IPS DF 4.7 (cell line): ENCODE measurements at regions not wholly inside any gene's neighbourhood (a gene's known extent, or its start where the extent isn't known, plus 50 kb on each side); places are given as distances from the start of the nearest gene placed in this dataset.
"Not testable (repeated sequence)": the region's sequence is repeated elsewhere in the genome, so short reads cannot be mapped to it uniquely, and the experiment has no call there.

Experiments used
- DNase-seq: peaks from one replicate; pipeline ENCODE4 v3.0.0-alpha.2; 2013; ENCODE audit warnings: low spot score; ENCODE audit errors: extremely low read depth

DNA sequence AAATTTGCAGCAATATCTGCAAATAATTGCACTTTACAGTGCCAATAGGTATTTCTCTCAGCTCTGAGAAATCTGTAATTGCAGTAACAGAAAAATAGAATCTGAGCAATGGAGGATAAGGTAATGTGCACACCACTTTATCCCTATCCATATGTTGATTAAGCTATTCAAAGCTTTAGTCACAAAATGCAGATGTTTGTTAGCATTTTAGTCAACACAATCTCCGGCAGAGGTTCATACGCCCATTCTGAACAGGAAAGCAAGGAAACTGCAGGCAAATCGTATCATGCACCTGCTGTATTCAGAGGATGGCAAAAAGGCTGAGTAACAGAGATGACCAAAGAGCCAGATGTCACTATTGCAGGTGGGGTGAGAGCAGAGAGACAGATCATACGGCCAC, 566.2 kb upstream of the CDH2 start:
- DNase-seq, result no peak

DNA sequence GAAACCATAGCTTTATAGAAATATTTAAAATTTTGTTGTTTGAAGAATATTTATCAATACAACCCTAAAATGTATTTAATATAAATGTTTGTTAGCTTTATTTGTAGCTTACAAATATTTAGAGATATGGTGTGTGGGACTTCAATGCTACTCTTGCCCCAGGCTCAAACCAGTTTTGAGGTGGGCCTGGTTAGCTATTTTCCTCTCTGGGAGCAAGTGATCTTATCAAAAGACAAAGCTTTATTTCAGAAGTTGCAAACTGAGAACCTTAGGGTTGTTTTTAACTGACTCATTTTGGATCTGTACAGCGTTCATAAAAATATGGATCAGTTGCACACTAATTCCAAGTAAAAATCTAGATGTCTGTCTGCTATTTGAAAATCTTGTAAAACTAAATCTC, 563.6 kb upstream of the CDH2 start:
- no peak for DNase-seq

DNA sequence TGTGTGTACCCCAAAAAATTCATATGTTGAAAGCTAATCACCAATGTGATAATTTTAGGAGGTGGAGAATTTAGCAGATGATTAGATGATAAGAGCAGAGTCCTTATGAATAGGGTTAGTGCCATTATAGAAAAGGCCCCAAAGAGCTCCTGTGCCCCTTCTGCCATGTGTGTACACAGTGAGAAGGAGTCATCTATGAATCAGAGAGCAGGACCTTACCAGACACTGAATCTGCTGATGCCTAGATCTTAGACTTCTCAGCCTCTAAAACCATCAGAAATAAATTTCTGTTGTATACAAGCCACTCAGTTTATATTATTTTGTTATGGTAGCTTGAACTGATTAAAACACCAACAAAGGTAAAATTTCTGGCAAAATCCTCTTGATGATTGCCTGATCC, 560.0 kb upstream of the CDH2 start:
- no peak for DNase-seq

DNA sequence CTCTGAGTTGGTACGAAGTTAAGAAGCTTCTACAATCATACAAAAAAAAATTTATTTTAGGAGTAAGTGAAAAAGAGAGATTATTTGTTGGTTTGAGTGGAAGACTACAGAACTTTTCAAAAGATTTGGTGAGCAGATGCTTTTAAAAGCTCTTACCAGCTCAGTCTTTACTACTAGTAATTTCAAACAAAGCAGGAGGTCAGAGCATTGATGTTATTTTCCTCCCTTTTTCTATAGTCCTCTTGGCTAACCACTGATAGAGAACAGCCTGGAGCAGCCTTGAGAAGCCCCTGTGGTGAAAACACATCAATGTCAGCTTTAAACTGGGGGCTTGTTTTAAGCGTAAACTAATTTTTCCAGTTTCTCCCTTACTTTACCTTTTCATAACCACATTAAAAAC, 559.3 kb upstream of the CDH2 start:
- DNase-seq, result no peak

DNA sequence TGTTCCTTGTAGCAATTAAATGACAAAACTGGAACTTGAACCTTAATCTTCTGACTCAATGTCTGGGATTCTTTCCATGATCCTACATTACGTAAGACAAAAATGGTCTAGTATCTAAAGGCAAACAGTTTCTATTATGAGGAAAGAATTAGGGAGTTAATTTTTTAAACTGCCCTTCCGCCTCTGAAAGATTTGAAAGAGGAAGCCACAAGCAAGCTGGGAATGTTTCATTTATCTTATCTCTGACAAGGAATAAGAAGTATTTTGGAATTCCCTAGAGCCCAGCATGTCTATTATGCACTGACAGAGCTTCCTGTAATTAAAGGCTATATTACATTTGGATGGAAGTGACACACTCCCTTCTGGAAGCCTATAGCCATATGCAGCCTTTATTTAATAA, 558.8 kb upstream of the CDH2 start:
- no peak for DNase-seq

DNA sequence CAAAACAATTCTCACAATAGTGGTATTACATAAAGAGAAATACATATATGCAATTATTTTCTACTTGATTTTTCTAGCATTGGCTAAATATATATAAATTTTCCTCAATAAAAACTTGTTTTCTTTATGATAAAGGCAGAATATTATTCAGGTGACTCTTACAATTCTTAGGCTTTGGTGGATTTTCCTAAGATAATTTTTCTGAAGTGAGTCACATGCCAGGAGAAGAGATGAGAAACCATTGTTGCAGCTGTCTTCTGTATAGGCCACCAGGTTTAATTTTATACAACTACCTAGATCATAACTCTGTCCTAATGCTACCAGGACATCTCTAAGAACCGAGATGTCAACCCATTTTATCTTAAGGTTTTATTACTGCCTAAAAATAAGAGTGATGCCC, 552.4 kb upstream of the CDH2 start:
- DNase-seq, result no peak

DNA sequence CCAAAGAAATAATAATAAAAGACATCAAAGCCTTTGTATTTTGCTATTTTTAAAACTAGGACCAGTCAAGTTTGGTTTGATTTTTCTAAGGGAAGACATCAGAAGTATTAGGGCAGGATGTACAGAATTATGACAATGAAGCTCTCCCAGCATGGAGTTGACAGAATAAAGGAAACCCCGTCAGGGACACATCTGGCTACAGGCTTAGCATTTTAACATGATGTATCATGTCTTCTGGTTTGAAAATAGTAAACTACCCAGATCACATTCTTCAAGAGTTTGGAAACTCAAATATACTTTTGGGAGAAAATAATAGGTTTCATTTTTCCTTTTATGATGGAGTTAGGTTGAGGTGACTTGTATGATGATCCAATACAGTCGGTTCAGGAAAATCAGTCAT, 552.0 kb upstream of the CDH2 start:
- DNase-seq, result no peak

DNA sequence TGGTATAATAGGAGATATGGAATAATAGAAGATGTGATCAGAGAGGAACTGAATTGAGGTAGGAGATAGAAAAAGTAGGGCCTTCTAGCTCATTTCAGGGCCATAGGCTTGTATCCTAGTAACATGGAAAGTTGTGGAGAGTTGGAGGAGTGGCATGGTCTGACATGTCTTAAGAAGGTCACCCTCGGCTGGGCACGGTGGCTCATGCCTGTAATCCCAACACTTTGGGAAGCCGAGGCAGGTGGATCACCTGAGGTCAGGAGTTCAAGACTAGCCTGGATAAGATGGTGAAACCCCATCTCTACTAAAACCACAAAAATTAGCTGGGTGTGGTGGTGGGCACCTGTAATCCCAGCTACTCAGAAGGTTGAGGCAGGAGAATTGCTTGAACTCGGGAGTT, 550.3 kb upstream of the CDH2 start:
- not testable (repeated sequence) for DNase-seq

DNA sequence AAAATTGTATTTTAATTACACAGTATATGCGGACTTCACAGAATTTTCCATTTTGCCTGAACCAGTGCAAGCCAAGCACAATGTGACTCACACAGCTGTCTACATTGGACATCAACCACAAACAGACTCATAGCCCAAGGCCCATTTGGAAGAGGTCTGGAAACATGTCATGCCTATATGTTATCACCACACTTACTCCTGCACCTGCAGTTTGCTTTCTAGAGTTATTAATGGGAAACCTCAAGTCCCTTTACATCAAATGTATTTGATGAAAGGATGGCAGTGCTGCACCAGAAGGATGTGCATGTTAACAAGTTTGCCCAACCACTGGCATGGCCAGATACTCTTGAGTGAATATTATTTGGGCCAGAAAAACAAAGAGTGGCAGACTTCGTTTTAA, 548.9 kb upstream of the CDH2 start:
- no peak for DNase-seq

DNA sequence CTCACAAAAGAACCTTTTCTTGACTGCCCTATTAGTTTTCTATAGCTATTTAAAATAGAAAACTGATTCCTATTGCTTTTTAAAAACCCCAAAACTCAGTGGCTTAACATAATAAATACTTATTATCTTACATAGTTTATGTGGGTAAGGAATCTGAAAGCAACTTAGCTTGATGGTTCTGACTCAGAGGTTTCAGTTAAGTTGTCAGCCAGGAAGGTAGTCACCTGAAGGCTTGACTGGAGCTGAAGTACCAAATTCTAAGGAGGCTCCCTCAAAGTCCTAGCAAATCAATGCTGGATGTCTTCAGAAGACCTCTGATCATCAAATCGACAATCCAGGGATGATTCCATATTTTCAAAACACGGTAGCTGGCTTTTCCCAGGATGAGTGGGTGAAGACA, 546.6 kb upstream of the CDH2 start:
- no peak for DNase-seq

DNA sequence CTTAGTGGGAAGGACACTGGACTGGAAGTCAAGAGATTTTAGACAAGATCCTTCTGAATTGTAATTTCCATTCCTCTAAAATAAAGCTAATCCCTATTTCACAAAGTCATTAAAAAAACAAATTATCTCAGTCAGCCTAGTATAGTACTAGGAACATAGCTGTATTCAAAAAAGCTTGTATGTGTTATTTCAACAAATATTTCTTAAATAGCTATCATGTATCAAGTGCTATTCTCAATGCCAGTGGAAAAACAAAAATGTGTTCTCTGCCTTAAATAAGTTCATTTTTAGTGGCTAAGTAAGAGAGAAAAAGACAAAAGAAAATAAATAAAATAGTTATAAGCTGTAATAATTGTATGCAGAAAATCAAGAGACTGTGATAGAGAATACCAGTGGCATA, 541.8 kb upstream of the CDH2 start:
- DNase-seq, result no peak

DNA sequence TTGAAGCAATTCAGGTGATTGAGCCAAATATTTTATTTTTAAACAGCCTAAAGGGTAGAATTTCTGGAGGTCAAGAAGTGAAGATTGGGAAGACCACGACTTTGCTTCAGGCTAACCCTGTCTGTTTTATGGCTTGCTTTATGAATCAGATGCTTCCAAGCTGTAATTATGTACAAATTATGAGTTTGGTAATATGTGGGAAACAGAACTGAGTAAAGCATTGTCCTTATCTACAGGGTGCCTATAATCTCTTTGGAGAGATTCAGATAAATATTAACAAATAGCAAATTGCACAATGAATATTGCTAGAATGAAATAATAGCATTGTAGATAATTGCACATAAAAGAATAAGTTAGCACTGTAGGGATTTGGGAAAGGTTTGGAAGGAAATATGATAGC, 539.4 kb upstream of the CDH2 start:
- no peak for DNase-seq

DNA sequence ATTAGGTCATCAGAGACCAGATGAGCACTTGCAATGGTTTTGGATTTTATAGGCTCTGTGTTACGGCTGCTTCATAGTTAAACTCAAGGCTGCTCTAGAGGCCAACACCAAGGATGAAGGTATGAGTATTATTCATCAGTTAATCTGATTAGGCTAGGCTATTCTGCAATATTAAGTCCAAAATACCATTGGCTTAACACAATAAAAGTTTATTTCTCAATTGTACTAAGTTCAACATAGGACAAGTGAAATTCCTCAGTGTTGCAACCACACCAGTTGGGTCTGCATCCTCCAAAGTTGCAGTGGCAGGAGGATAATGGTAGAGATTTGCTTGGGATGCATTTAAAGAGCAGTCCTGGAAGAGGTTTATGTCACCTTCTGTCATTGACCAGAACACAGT, 538.3 kb upstream of the CDH2 start:
- DNase-seq, result no peak

DNA sequence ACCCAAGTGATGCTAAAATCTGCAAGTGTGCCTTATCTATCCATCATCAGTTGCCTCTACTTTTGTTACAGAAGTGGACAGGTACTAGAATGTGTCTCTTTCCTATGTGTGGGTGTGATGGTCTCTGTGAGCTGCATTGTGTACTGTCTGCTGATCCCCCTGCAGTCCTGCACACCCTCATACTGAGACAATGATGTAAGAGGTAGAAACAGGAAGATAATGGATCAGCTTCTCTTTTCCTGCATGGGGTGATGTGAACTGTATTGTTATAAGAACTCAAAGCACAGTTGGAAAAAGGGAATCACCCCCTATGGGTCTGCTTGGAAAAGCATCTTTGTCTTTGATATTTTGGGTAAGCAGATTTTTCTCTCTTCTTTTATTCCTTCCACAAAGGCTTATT, 537.6 kb upstream of the CDH2 start:
- no peak for DNase-seq

DNA sequence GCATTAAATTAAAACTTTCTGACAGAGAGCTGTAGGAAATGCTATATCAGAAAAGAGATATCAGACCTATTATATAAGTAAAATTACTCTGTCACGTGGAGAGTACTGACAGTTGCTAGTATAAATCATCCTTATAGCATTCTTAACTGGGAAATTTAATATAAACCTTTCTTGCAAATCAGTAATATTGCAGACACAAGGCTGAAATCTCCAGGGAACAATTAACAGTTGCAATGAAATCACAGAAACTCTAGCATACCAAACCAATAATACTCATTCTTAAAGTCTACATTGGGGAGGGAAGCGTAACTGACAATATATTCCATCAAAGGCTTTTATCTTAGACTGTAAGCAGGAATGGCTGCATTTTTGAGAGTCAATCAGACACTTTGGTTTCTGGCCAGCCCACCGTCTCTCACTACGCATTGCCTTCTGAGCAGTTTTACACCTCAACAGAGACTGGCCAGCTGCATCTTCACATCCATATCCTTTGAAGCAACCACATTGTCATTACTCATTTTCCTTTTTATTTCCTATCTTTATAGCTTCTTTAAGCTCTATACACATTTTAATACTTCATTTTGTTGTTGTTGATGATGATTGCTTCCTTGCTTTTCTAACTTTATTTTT, 536.0 kb upstream of the CDH2 start:
- DNase-seq, result no peak

DNA sequence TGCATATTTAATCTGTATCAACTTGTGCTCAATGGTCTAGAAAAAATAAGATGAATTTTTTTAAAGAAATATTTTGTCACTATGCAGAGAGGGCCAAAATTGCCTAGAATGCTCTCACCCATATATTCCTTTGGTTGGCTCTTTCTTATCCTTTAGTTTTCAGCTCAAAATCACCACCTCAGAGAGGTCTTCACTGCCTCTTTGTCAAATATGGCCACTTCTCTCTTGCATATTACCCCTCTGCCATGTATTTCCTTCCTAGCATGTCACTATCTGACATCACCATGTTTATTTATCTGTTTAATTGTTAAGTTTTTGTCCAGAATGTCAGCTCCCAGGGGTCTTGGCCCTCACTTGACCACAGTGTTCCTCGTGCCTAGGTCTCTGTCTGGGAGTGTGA, 535.2 kb upstream of the CDH2 start:
- no peak for DNase-seq

DNA sequence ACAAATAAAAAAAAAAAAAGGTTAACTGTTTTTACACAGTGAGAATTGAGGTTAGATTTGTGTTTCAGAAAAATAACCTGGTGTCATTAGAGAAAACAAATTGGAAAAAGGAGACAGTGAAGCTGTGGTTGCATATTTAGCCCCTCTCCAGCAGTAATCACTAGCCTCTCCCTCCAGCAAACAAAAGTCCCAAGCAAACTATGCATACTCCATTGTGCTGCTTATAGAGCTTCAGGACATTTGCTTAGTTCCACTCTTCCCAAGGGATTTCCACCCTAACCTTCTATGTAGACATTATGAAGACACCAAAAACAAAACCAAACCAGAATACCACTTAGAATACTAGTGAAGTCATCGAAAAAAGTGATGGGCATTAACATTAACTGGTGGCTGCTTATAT, 534.2 kb upstream of the CDH2 start:
- DNase-seq, result no peak

DNA sequence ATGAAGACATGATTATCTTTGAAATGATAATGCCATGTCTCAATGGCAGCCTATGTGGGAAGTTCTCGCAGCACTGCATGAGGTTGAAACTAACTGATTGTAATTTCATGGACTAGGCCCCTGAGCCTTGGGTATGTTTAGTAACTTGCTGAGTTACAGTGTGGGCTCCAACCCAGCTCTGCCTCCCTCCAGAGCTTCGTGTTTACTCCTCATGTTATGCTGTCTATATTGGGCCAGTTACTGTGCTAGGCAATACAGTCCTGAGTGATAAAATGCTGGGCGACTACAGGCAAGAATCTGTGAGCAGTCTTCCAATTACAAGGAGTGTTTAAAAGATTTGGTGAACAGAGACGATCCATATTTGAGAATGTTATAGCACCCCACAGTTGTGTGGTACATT, 530.1 kb upstream of the CDH2 start:
- DNase-seq, result no peak

DNA sequence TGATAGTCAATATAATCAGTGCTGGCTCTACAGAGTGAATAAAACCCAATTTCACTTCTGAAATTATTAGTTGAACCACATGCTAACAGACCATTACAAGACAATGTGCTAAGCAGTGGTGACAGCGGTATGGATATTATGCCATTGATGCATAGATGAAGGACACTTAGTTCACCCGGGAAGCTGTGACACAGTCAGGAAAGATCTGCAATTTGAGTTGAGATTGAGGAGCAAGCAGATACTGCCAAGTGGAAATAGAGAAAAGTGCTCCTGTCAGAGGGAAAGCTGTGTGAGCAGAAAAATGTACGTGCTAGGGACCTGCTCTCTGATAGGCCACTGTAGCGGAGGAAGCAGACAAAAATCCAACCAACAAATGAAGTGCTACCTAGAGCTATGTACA, 529.5 kb upstream of the CDH2 start:
- DNase-seq, result no peak

DNA sequence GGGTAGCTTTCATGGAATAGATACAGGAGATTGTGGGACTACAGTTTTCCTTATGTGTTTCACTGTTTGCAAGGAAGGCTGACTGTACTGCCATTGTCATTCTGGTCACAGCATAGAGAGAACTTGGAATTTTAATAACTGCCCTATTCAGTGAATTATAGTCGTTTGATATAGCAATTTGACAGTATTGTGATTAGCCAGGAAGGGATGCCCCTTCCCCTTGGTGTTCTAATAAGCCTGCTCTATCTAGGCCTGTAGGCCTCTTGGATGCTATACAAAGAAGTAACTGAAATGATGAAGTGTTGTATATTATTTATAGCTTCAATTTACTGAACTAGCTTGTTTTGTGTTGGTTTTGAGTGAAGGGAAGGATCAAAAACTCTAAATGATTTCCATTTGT, 528.6 kb upstream of the CDH2 start:
- no peak for DNase-seq

DNA sequence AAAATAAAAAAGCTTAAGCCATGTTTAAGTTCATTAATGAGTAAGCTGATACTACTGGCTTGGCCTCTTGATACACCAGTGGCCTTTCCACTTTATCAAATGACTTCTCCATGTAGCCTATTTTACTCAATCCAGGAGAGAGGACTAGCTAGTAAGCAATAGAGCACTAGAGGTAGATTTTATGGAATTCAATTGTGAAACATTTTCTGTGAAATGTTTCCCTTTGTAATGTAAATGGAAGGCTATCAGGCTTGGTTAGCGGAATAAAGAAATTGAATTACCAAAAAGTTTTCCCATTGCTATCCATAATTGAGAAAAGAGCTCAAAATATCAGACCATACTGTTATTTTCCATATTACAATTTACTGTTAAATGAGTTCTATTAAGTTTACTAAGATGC, 515.4 kb upstream of the CDH2 start:
- DNase-seq, result no peak

DNA sequence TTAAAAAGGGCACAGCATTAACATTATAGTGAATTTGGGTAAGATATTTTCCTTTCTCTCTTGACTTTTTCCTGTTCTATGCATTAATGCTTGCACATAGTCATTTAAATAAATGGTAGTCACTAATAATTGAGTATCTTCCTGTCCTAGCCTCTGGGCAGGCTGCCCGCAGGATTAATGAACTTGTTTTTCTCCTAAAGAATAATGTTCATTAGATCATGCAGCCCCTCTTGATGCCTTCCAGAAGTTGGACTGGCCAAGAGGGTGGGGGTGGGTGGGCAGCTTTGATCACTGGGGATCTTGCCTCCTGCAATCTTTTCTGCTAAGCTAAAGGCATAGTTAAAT, 514.5 kb upstream of the CDH2 start:
- DNase-seq, result no peak

DNA sequence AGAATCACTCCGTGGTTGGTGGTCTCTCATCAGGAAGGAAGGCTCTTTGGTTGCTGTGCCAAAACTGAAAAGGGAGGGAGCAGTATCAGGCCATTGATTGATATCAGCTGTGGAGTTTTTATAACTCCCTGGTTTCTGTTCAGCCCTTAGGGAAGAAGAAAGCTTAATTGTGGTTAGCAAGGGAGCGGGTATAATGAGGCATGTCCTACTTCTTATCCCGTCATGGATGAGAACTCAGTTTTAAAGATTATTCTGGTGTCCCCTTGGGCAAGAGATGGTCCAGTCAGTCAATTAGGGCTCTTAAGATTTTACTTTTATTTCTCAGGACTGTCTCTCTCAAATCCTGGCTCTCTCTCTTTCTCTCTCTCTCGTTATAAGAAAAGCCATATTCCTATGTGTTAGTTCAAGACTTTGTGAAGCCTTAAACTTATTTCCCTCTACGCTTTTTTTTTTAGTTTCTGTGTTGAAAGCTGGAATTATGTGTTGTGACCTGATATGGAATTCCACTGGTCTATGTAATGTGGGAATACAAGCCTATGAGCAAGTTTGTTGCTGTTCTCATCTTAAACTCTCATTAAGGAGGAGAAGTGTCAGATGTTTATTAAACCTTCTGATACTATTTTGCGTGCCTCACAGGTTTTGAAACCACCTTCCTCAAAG, 514.0 kb upstream of the CDH2 start:
- DNase-seq, result no peak

DNA sequence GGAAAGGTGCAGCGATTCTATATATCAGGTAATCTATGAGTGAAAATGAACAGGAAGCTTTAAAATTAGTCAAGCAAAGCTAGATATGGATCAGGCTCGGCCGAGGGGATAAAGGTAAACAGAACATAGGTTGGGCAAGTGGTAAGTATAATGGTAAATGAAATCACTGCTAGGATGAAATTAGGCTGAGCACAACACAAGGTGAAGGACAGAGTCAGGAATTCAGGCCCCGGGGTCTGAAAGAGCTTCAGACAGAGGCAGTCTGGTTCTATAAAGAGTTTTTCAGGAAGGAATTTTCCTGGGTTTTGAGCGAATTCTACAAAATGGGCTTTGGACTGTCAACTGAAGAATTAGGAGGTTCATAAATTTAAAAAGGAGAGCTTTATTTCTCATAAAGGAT, 513.2 kb upstream of the CDH2 start:
- DNase-seq, result no peak
